Activated CD8-positive, alpha-beta T cell treated with anti-CD3 and anti-CD28 coated beads for 36 hours (primary cell): ENCODE measurements at regions not wholly inside any gene's neighbourhood (a gene's known extent, or its start where the extent isn't known, plus 50 kb on each side); places are given as distances from the start of the nearest gene placed in this dataset.

ENCODE experiments used
- ATAC-seq: fragments of 200-7000 bp; cut with Tn5 transposase; one replicate; pipeline ENCODE4 v1.10.0; 2021; ENCODE audit warnings: mild to moderate bottlenecking, moderate library complexity
- CTCF ChIA-PET: fragments of 350-600 bp; sonication (Branson Sonifier 250); formaldehyde crosslinking; loops from one replicate; lab custom pipeline; 2021; ENCODE audit warnings: antibody characterized with exemption; lab: Charles Lee
- POLR2A ChIA-PET: fragments of 350-600 bp; sonication (Branson Sonifier 250); formaldehyde crosslinking; loops from one replicate; lab custom pipeline; 2021; ENCODE audit warnings: antibody characterized with exemption; lab: Charles Lee
- DNase-seq: peaks from one replicate; pipeline ENCODE4 v3.0.0-alpha.2; 2020
- H3K27ac Mint-ChIP-seq: one replicate; pipeline ENCODE4 v1.8.0; 2021; ENCODE audit warnings: mild to moderate bottlenecking, mixed read lengths
- H3K27me3 Mint-ChIP-seq: one replicate; pipeline ENCODE4 v1.8.0; 2021; ENCODE audit warnings: mixed read lengths
- H3K36me3 Mint-ChIP-seq: one replicate; pipeline ENCODE4 v1.8.0; 2021; ENCODE audit warnings: low read depth, mixed read lengths
- H3K4me1 Mint-ChIP-seq: one replicate; pipeline ENCODE4 v1.8.0; 2021; ENCODE audit warnings: low read depth, mixed read lengths
- H3K4me3 Mint-ChIP-seq: one replicate; pipeline ENCODE4 v1.8.0; 2021; ENCODE audit warnings: mild to moderate bottlenecking, moderate library complexity, mixed read lengths
- H3K9me3 Mint-ChIP-seq: one replicate; pipeline ENCODE4 v1.8.0; 2021; ENCODE audit warnings: mixed read lengths
- intact Hi-C: fragments of 100-400 bp; cut with micrococcal nuclease; formaldehyde crosslinking; loops from one replicate; pipeline ENCODE4 v1.10.0; 2022
- TF ChIP-seq, protein P1 (sequence below): fragments of 200-600 bp; IDR thresholded peaks from one replicate; pipeline ENCODE4 v1.8.0; 2022; ENCODE audit warnings: antibody characterized with exemption, mild to moderate bottlenecking

DNA sequence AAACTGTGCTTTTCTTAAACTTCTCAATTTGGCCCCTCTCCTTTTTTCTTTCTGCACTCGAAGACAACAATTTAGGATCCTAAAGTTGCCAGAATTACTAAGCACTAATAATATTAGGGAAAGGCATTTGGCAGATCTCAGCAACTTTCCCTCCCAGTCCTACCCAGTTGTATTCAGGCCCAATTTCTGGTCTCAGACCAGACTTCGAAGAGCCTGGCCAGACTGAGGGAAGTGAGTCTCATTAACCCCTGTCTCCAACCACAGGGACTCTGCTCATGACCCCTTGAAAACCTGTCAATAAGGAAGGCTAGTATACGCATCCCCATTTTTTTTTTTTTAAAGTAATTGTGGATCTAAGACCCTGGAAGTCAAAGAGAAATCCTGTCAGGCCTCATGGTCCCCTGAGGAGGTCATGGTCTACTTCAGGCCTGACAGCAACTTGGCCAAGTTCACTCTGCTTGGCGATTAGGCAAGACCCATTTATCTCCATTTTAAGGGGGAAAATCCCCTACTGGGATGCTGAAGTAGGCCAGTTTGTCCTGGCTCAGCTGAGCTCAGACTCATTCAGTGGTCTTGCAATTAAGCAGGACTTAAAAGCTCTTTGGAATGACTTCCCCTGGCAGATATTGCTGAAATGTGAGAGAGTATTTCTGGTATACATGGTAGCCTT is 521.0 kb downstream of the FUT8 start:
- intact Hi-C loops = no loop called here
- Mint-ChIP-seq H3K9me3 (peaks cover 9% of the 10 kb centered on the region), H3K27ac (no peak overlapping the region), H3K4me1 (peaks cover 41% of the 10 kb centered on the region), H3K27me3 (no peaks in the 10 kb centered on the region), H3K4me3 (no peak overlapping the region), H3K36me3 (peaks cover 10% of the 10 kb centered on the region)
- ChIA-PET POLR2A (no interaction called here), CTCF (no interaction called here)
- TF ChIP-seq, protein P1, sequence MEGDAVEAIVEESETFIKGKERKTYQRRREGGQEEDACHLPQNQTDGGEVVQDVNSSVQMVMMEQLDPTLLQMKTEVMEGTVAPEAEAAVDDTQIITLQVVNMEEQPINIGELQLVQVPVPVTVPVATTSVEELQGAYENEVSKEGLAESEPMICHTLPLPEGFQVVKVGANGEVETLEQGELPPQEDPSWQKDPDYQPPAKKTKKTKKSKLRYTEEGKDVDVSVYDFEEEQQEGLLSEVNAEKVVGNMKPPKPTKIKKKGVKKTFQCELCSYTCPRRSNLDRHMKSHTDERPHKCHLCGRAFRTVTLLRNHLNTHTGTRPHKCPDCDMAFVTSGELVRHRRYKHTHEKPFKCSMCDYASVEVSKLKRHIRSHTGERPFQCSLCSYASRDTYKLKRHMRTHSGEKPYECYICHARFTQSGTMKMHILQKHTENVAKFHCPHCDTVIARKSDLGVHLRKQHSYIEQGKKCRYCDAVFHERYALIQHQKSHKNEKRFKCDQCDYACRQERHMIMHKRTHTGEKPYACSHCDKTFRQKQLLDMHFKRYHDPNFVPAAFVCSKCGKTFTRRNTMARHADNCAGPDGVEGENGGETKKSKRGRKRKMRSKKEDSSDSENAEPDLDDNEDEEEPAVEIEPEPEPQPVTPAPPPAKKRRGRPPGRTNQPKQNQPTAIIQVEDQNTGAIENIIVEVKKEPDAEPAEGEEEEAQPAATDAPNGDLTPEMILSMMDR = no peak
- ATAC-seq = no peak
- DNase-seq = no peak

DNA sequence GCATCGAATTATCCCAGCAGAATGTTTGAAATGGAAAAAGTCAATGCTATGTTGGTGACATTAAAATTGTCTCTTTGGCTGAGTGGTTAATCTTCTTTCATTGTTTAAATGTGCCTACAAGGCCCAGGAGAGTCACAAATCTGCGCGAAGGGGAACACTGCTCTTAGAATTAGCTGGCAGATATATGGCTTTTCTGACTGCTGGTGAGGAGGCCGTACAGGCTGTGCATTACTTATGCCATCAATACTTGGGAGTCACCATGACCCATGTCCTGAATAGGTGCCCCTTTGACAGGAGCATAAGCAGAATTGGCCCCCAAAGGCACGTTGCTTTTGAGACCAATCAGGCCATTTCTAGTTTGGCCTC is 521.5 kb downstream of the FUT8 start:
- H3K27me3 Mint-ChIP-seq = no peaks in the 10 kb centered on the region
- POLR2A ChIA-PET = no interaction called here
- H3K4me1 Mint-ChIP-seq = peaks cover 41% of the 10 kb centered on the region
- no peak overlapping the region for H3K27ac Mint-ChIP-seq
- ATAC-seq (no peak), DNase-seq (no peak)
- H3K4me3 Mint-ChIP-seq = no peak overlapping the region
- H3K9me3 Mint-ChIP-seq = peaks cover 10% of the 10 kb centered on the region
- TF ChIP-seq, protein P1 = no peak
- intact Hi-C loops = no loop called here
- peaks cover 10% of the 10 kb centered on the region for H3K36me3 Mint-ChIP-seq
- CTCF ChIA-PET = no interaction called here

DNA sequence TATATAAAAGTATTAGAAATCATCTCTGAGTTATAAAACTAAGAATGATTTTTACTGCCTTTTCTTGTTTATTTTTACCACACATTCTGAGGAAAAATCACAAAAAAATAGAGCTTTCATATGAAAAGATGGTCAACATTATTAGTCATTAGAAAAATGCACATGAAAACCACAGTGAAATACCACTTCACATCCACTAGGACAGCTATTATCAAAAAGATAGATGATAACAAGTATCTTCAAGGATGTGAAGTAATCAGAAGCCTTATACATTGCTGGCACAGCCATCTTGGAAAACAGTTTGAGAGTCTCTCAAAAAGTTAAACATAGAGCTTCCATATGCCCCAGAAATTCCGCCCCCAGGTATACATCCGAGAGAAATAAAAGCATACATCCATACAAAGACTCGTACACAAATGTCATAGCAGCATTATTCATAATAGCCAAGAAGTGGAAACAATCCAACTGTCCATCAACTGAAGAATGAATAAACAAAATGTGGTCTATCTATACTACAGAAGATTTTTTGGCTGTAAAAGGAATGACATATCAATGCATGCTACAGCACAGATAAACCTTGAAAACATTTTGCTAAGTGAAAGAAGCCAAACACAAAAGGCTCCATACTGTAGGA is 523.9 kb downstream of the FUT8 start:
- Mint-ChIP-seq H3K36me3 (peaks cover 10% of the 10 kb centered on the region), H3K27me3 (no peaks in the 10 kb centered on the region), H3K4me1 (peaks cover 37% of the 10 kb centered on the region), H3K4me3 (no peak overlapping the region), H3K9me3 (peaks cover 10% of the 10 kb centered on the region), H3K27ac (peak overlapping the region; percentile 90)
- no peak for DNase-seq
- CTCF ChIA-PET = interaction anchor here (0.9 to 1.2 kb wide), 2 partner anchors 9 kb away, joined by 3 to 4 read pairs; no protein-coding TSS in a partner anchor
- no peak for ATAC-seq
- POLR2A ChIA-PET = interaction anchor here (0.6 to 0.8 kb wide), 2 partner anchors 11 to 135 kb away, joined by 3 read pairs; no protein-coding TSS in a partner anchor
- intact Hi-C loops = no loop called here
- TF ChIP-seq, protein P1 = no peak

DNA sequence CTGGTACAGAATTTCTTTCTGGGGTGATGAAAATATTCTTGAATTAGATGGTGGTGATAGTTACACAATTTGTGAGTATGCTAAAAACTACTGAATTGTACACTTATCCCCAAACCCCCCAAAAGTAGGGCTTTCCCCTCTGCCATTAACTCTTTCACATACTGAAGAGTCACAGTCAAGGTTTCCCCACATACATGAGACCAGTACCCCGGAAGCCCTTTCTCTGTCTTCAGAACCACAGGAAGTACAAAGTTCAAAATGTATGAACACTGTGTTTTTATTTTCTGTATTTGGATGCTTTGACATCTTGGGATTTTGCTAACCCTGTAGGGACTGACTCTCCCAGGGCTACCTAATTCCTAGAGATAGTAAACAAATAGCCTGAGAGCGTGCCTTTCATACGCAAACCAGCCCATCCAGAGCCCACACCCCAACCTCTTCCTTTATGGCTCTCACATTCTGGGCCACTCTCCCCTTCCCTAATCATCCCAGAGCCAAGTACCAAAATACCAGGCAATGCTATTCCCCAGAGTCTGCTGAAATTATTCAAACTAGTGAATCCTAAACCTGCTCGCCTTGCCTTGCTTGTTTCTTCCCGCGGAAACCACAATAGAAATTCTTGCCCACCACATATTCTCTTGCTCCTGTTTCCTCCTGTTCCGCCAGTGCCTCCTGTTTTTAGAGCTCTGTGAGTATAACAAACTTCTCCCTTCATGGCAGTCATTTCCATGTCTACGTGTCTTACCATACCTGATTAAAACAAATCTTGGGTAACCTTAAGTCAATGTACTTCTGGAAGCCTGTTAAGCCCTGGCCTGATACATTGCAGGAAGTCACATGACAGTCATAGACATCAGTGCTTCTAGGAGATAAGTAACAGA is 524.8 kb downstream of the FUT8 start:
- CTCF ChIA-PET = interaction anchor here (1.2 to 1.3 kb wide), 2 partner anchors 10 to 12 kb away, joined by 4 read pairs; no protein-coding TSS in a partner anchor
- TF ChIP-seq, protein P1 = no peak
- peak; percentile 77 for ATAC-seq
- H3K4me1 Mint-ChIP-seq = peaks cover 37% of the 10 kb centered on the region
- peak; percentile 35 for DNase-seq
- peak overlapping the region; percentile 90 for H3K27ac Mint-ChIP-seq
- peaks cover 10% of the 10 kb centered on the region for H3K36me3 Mint-ChIP-seq
- no peaks in the 10 kb centered on the region for H3K27me3 Mint-ChIP-seq
- peak overlapping the region; percentile 4 for H3K4me3 Mint-ChIP-seq
- H3K9me3 Mint-ChIP-seq = peaks cover 10% of the 10 kb centered on the region
- intact Hi-C loops = no loop called here
- POLR2A ChIA-PET = no interaction called here
